ENCODE measurements at regions not wholly inside any gene's neighbourhood (a gene's known extent, or its start where the extent isn't known, plus 50 kb on each side); places are given as distances from the start of the nearest gene placed in this dataset.

- in situ Hi-C loops (cut with HindIII; ENCODE audit: low pct_unique_long_range_greater_than_20kb, low sequenced_read_pairs) = no loop called here
- no peak for TF ChIP-seq JUND (IDR thresholded peaks at IDR 0.05; ENCODE audit: low read depth)
- DNase-seq (ENCODE audit: low read depth in 1 of 2, low spot score in 1 of 2) = no peak
Observed at GRCh38 chr10:57807906-57808305, 459.8 kb downstream of the IPMK start.

GRCh38 chr10:57806675-57807074 is 461.0 kb downstream of the IPMK start:
- DNase-seq (ENCODE audit: low read depth in 1 of 2, low spot score in 1 of 2) = no peak
- in situ Hi-C loops (cut with HindIII; ENCODE audit: low pct_unique_long_range_greater_than_20kb, low sequenced_read_pairs) = no loop called here
- no peak for TF ChIP-seq JUND (IDR thresholded peaks at IDR 0.05; ENCODE audit: low read depth)

- in situ Hi-C loops (cut with HindIII; ENCODE audit: low pct_unique_long_range_greater_than_20kb, low sequenced_read_pairs) = no loop called here
- peak in 1 of 2 experiments; percentile 19 for DNase-seq (ENCODE audit: low read depth in 1 of 2, low spot score in 1 of 2)
- no peak for TF ChIP-seq JUND (IDR thresholded peaks at IDR 0.05; ENCODE audit: low read depth)
Observed at GRCh38 chr10:57799625-57800024, 468.1 kb downstream of the IPMK start.

GRCh38 chr10:57798830-57799229 is 468.9 kb downstream of the IPMK start:
- TF ChIP-seq JUND (IDR thresholded peaks at IDR 0.05; ENCODE audit: low read depth) = no peak
- in situ Hi-C loops (cut with HindIII; ENCODE audit: low pct_unique_long_range_greater_than_20kb, low sequenced_read_pairs) = no loop called here
- DNase-seq (ENCODE audit: low read depth in 1 of 2, low spot score in 1 of 2) = no peak

GRCh38 chr10:57791546-57791945 is 476.1 kb downstream of the IPMK start:
- no peak for DNase-seq (ENCODE audit: low read depth in 1 of 2, low spot score in 1 of 2)
- in situ Hi-C loops (cut with HindIII; ENCODE audit: low pct_unique_long_range_greater_than_20kb, low sequenced_read_pairs) = no loop called here
- no peak for TF ChIP-seq JUND (IDR thresholded peaks at IDR 0.05; ENCODE audit: low read depth)

- DNase-seq (ENCODE audit: low read depth in 1 of 2, low spot score in 1 of 2) = no peak
- in situ Hi-C loops (cut with HindIII; ENCODE audit: low pct_unique_long_range_greater_than_20kb, low sequenced_read_pairs) = no loop called here
- TF ChIP-seq JUND (IDR thresholded peaks at IDR 0.05; ENCODE audit: low read depth) = no peak
Observed at GRCh38 chr10:57790703-57791102, 477.0 kb downstream of the IPMK start.

- no peak for DNase-seq (ENCODE audit: low read depth in 1 of 2, low spot score in 1 of 2)
- in situ Hi-C loops (cut with HindIII; ENCODE audit: low pct_unique_long_range_greater_than_20kb, low sequenced_read_pairs) = no loop called here
- TF ChIP-seq JUND (IDR thresholded peaks at IDR 0.05; ENCODE audit: low read depth) = no peak
Observed at GRCh38 chr10:57788117-57788516, 479.6 kb downstream of the IPMK start.

- no peak for TF ChIP-seq JUND (IDR thresholded peaks at IDR 0.05; ENCODE audit: low read depth)
- no peak for DNase-seq (ENCODE audit: low read depth in 1 of 2, low spot score in 1 of 2)
- in situ Hi-C loops (cut with HindIII; ENCODE audit: low pct_unique_long_range_greater_than_20kb, low sequenced_read_pairs) = no loop called here
Observed at GRCh38 chr10:57786850-57787750, 480.6 kb downstream of the IPMK start.

GRCh38 chr10:57786331-57786730 is 481.4 kb downstream of the IPMK start:
- in situ Hi-C loops (cut with HindIII; ENCODE audit: low pct_unique_long_range_greater_than_20kb, low sequenced_read_pairs) = no loop called here
- no peak for DNase-seq (ENCODE audit: low read depth in 1 of 2, low spot score in 1 of 2)
- no peak for TF ChIP-seq JUND (IDR thresholded peaks at IDR 0.05; ENCODE audit: low read depth)

- in situ Hi-C loops (cut with HindIII; ENCODE audit: low pct_unique_long_range_greater_than_20kb, low sequenced_read_pairs) = no loop called here
- TF ChIP-seq JUND (IDR thresholded peaks at IDR 0.05; ENCODE audit: low read depth) = no peak
- peak in 1 of 2 experiments; percentile 67 for DNase-seq (ENCODE audit: low read depth in 1 of 2, low spot score in 1 of 2)
Observed at GRCh38 chr10:57785546-57785945, 482.1 kb downstream of the IPMK start.

GRCh38 chr10:57785068-57785467 is 482.6 kb downstream of the IPMK start:
- in situ Hi-C loops (cut with HindIII; ENCODE audit: low pct_unique_long_range_greater_than_20kb, low sequenced_read_pairs) = no loop called here

GRCh38 chr10:57776688-57777432 is 490.8 kb downstream of the IPMK start:
- no peak for DNase-seq (ENCODE audit: low read depth in 1 of 2, low spot score in 1 of 2)
- no peak for TF ChIP-seq JUND (IDR thresholded peaks at IDR 0.05; ENCODE audit: low read depth)
- in situ Hi-C loops (cut with HindIII; ENCODE audit: low pct_unique_long_range_greater_than_20kb, low sequenced_read_pairs) = no loop called here

More at GRCh38 chr10:57785068-57785467, 482.6 kb downstream of the IPMK start:
- DNase-seq (ENCODE audit: low read depth in 1 of 2, low spot score in 1 of 2) = no peak
- TF ChIP-seq JUND (IDR thresholded peaks at IDR 0.05; ENCODE audit: low read depth) = no peak

- TF ChIP-seq JUND (IDR thresholded peaks at IDR 0.05; ENCODE audit: low read depth) = no peak
- DNase-seq (ENCODE audit: low read depth in 1 of 2, low spot score in 1 of 2) = no peak
- in situ Hi-C loops (cut with HindIII; ENCODE audit: low pct_unique_long_range_greater_than_20kb, low sequenced_read_pairs) = no loop called here
Observed at GRCh38 chr10:57775250-57775649, 492.4 kb downstream of the IPMK start.

Measured in T47D (cell line).